ENCODE measurements at regions not wholly inside any gene's neighbourhood (a gene's known extent, or its start where the extent isn't known, plus 50 kb on each side); places are given as distances from the start of the nearest gene placed in this dataset.
"Not testable (repeated sequence)": the region's sequence is repeated elsewhere in the genome, so short reads cannot be mapped to it uniquely, and the experiment has no call there.

DNA sequence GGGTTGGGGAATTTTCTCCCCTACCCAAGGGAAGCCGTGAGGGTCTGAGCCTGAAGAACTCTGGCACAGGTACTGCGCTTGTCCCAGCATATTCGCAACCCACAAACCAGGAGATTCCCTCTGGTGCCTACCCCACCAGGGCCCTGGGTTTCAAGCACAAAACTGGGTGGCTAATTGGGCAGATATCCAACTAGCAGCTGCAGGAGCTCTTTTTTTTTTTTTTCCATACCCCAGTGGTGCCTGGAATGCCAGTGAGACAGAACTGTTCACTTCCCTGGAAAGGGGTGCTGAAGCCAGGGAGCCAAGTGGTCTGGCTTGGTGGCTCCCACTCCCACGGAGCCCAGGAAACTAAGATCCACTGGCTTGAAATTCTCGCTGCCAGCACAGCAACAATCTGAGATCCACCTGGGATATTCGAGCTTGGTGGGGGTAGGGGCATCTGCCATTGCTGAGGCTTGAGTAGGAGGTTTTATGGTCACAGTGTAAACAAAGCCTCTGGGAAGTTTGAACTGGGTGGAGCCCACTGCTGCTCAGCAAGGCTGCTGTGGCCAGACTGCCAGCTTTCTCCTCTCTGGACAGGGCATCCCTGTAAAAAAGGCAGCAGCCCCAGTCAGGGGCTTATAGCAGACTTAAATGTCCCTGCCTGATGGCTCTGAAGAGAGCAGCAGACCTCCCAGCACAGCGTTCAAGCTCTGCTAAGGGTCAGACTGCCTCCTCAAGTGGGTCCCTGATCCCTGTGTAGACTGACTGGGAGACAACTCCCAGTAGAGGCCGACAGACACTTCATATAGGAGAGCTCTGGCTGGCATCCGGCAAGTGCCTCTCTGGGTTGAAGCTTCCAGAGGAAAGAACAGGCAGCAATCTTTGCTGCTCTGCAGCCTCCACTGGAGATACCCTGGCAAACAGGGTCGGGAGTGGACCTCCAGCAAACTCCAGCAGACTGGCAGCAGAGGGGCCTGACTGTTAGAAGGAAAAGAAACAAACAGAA, 670.1 kb upstream of the IGFBP3 start:
- in situ Hi-C loops (cut with HindIII; ENCODE audit: low pct_unique_long_range_greater_than_20kb, low sequenced_read_pairs), result not testable (repeated sequence)
- DNase-seq (ENCODE audit: low read depth), result peak; percentile 19

DNA sequence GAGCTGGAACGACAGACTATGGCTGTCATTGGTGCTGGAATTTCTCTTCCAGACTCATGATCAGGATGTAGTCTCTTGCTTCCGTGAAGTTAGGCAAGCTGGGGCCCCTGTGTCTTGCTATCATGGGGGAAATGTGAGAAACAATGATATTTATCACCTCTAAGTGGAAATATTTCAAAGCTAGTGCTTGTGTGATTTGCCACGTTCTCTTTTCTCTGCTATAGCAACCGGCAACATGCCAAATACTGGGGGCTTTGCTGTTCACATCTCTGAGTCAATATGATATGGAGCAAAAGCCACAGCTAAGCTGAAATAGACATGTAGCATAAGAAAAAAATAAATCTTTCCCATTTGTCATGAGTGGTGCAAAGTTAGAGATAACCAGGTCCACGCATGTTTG, 668.2 kb upstream of the IGFBP3 start:
- in situ Hi-C loops (cut with HindIII; ENCODE audit: low pct_unique_long_range_greater_than_20kb, low sequenced_read_pairs), result no loop called here
- DNase-seq (ENCODE audit: low read depth), result no peak

GRCh38 chr7:46586406-46586805, 665.3 kb upstream of the IGFBP3 start:
- DNase-seq (ENCODE audit: low read depth), result no peak

DNA sequence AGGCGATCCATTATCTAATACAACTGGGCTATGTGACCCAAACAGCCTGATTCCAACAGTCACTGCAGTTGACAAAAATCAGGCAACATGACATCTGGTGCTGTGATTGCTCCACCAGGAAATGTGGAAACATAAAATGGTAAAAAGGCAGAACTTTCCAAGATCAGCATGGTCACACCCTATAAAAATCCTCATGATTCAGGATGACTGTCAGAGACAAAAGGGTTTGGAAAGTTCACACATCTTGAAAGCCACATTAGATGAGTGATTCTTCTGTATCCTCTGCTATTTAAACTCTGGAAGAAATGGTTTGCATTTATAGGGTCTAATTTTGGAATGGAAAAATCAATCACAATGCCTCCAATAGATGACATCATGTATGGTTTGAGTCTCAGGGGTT, 662.6 kb upstream of the IGFBP3 start:
- in situ Hi-C loops (cut with HindIII; ENCODE audit: low pct_unique_long_range_greater_than_20kb, low sequenced_read_pairs), result no loop called here
- peak; percentile 27 for DNase-seq (ENCODE audit: low read depth)

More at GRCh38 chr7:46586406-46586805, 665.3 kb upstream of the IGFBP3 start:
- in situ Hi-C loops (cut with HindIII; ENCODE audit: low pct_unique_long_range_greater_than_20kb, low sequenced_read_pairs), result no loop called here

DNA sequence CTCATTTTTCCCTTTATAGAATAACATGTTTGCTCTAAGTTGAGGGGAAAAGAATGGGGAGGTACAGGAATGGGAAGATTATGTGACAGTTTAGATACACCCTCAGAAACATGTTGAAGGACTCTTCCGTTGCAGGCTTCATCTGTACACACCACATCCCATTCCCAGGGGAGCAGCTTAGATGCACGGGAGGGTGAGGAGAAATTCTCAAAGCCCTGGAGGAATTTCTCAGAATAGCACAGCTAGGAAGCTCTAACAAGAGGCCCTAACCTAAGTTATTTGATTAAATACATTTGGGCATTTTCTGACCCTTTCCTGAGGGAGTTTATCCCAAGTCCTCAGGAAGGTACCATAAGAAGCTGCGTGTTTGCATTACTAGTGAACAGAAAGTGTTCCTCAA, 660.2 kb upstream of the IGFBP3 start:
- no peak for DNase-seq (ENCODE audit: low read depth)
- in situ Hi-C loops (cut with HindIII; ENCODE audit: low pct_unique_long_range_greater_than_20kb, low sequenced_read_pairs), result no loop called here

- DNase-seq (ENCODE audit: low read depth), result no peak
- in situ Hi-C loops (cut with HindIII; ENCODE audit: low pct_unique_long_range_greater_than_20kb, low sequenced_read_pairs), result no loop called here
Observed at GRCh38 chr7:46580766-46581165, 659.7 kb upstream of the IGFBP3 start.

DNA sequence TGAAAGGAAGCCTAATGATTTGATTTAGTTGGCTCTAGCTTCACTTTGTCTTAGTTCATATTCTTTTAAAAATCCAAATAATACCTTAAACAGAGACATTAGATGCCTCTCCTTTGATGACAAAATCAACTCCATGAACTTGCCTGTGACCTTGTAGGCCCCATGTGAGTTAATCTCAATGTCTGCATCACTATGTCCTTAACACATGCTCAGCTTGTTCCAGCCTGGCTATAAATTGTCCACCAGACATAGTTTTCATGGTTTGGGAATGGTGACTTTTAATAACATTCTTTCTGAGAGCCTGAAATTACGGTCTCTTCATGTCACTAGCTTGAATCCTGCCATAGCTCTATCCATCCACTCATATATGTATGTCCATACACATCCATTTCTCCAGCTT, 656.3 kb upstream of the IGFBP3 start:
- no peak for DNase-seq (ENCODE audit: low read depth)
- in situ Hi-C loops (cut with HindIII; ENCODE audit: low pct_unique_long_range_greater_than_20kb, low sequenced_read_pairs), result no loop called here

- in situ Hi-C loops (cut with HindIII; ENCODE audit: low pct_unique_long_range_greater_than_20kb, low sequenced_read_pairs), result no loop called here
- DNase-seq (ENCODE audit: low read depth), result no peak
Observed at GRCh38 chr7:46576950-46577349, 655.9 kb upstream of the IGFBP3 start.

DNA sequence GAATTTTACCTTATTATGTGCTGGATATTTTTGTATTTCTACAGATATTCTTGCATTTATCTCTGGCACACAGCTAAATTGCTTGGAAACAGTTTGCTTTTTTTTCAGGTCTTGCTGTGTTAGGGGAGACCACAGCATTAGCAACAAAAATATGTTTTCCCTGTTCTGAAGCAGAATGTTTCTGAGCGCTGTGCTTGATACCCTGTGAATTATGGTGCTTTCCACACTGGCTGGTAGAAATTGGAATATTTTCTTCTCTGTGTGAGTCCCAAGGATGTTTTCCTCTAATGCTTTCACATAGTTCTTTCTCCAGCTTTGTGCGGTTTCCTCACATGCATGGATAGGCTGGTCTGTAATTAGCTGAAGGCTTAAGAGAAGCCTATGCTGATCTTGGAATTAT, 651.6 kb upstream of the IGFBP3 start:
- DNase-seq (ENCODE audit: low read depth), result no peak
- in situ Hi-C loops (cut with HindIII; ENCODE audit: low pct_unique_long_range_greater_than_20kb, low sequenced_read_pairs), result no loop called here

DNA sequence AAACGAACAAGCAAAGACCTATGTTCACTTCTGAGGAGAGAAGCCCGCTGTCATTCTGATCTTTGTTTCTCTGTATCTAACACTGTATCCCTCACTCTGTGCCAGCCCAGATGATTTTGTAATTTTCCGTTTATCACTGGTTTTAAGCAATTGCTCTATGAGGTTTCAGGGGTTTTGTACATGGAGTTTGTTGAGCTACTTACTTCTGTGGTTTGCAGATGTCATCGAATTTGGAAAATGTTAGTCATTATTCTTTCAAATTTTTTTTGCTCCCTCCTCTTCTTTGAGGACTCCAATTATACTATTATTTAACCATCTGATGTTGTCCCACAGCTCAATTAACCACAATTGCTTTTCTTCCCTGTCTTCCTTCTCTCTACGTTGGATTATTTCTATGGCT, 650.9 kb upstream of the IGFBP3 start:
- in situ Hi-C loops (cut with HindIII; ENCODE audit: low pct_unique_long_range_greater_than_20kb, low sequenced_read_pairs), result no loop called here
- DNase-seq (ENCODE audit: low read depth), result no peak

DNA sequence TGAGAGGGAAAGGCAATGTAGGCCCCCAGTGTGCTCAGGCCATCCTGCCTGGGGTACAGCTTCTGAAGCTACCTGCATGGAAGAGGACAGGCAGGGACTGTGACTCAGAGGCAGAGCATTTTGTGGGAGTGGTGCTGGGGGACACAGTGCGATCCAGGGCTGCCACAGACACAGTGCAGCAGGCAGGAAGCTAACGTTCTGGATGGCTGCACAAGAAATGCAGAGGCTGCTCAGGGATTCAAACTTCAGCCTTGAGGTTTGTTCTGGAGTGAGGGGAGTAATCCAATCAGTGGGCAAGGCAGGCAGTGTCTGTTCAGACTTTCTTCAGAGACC, 648.0 kb upstream of the IGFBP3 start:
- DNase-seq (ENCODE audit: low read depth), result peak; percentile 95
- in situ Hi-C loops (cut with HindIII; ENCODE audit: low pct_unique_long_range_greater_than_20kb, low sequenced_read_pairs), result no loop called here

DNA sequence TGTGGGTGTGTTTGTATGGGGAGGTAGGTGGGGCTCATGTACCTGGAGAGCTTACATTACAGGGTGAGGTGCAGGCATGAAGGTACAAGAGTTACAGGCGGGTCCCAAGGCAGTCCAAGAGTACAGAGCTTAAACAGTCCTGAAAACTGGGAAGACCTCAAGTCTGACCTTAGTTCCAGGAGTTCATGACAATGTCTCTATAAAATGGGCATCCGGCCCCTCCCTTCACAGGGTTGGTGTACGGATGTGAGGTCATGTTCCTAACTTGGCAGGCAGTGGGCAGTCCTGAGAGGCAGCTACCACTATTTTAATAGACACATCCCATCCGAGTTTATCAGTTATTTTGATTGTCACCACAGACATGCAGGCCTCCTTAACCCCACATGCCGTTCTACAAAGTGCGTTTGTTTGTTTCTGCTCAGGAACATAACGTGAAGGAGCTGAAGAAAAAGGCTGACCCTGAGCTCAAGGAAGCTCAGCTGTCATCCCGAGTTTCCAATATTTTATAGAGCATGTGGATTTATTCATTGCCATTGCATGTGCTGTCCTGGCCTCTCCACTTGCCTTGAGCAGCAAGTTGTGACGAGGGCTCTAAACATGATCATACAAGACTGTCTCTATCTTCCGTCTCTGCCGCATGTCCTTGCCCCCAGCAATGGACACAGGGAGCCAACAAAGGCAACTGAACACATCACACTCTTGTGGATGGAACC, 647.5 kb upstream of the IGFBP3 start:
- in situ Hi-C loops (cut with HindIII; ENCODE audit: low pct_unique_long_range_greater_than_20kb, low sequenced_read_pairs), result no loop called here
- peak; percentile 93 for DNase-seq (ENCODE audit: low read depth)

DNA sequence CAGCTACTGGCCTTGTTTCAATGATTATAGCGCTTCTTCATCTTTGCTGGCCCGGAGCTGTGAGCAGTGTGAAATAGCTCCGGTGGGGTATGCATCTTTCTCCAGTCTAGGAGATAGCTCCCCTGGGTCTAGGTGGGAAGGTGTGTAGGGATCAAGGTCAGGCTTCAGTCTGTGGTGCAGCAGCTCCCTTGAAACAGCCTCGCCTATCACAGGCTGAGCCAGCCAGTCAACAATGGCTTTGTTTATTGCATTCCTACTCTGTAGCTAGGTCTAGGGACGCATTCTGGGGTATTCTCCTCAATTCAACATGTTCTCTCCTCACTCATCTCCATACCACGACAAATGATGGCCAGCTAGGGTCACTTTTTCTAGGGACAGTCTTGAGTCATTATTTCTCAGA, 646.8 kb upstream of the IGFBP3 start:
- no peak for DNase-seq (ENCODE audit: low read depth)

GRCh38 chr7:46566097-46566774, 645.2 kb upstream of the IGFBP3 start:
- no peak for DNase-seq (ENCODE audit: low read depth)
- in situ Hi-C loops (cut with HindIII; ENCODE audit: low pct_unique_long_range_greater_than_20kb, low sequenced_read_pairs), result no loop called here

More for the DNA sequence above, 646.8 kb upstream of the IGFBP3 start:
- in situ Hi-C loops (cut with HindIII; ENCODE audit: low pct_unique_long_range_greater_than_20kb, low sequenced_read_pairs), result no loop called here

- DNase-seq (ENCODE audit: low read depth), result no peak
- in situ Hi-C loops (cut with HindIII; ENCODE audit: low pct_unique_long_range_greater_than_20kb, low sequenced_read_pairs), result no loop called here
Observed at GRCh38 chr7:46565253-46566096, 644.4 kb upstream of the IGFBP3 start.

DNA sequence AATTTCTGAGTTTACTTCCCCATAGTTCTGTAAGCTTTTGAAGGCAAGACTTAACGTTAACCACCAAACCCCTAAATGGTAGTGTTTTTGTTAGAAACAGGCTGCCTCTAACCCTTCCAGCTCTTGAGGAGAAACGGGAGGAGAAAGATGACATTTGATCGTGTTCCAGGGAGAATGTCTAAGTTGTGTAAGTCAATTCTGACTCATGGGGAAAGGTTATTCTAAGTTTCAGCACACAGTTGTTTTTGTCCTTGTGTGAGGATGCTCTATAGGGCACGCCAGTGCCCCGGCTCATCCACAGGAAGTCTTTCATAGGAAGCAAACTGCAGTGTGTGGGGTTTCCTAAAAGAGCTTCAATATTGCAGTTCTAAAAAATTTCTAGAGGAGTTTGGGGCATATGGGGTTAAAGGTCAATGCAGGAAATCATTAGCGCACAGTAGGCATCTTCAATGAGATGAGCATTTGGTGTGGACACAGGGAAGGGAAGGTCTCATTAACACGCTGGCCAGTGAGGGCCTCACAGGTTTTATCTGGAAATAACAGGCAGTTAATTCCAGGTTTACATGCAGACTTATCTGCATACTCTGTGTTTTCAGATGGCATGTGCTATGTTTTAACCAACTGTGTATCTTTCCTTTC, 638.2 kb upstream of the IGFBP3 start:
- in situ Hi-C loops (cut with HindIII; ENCODE audit: low pct_unique_long_range_greater_than_20kb, low sequenced_read_pairs), result no loop called here
- no peak for DNase-seq (ENCODE audit: low read depth)

DNA sequence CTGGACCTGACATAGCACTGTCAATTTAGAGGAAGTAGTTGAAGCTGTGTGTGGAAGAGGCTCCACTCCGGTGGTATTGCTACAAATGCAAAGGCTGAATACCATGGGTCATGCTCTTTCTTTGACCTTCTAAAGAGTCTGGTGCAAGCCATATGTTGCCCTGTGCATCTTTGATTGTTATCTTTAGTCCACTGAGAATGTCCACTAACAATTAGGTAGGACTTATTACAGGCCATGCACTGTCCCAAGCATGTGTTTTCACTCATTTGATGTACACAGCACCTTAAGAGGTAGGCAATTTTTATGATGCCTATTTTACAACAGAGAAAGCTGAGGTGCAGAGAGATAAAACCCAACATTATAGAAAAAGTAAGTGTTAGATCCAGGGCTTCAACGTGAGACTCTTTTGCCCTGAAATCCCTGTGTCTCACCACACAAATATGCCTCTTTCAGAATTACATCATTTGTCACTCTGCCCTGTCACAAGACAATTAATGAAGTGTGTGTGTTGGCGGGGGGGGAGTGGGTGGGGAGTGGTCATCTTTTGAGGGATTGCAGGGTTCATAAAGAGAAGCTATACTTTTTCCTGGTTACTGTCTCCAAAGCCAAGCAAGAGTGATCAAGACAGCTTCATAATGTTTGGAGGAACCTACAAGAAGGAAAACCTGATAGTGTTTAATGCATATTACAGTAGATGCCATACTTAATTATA, 637.6 kb upstream of the IGFBP3 start:
- in situ Hi-C loops (cut with HindIII; ENCODE audit: low pct_unique_long_range_greater_than_20kb, low sequenced_read_pairs), result no loop called here
- DNase-seq (ENCODE audit: low read depth), result peak; percentile 91

Data from Caki2 (cell line).